ENCODE measurements at regions not wholly inside any gene's neighbourhood (a gene's known extent, or its start where the extent isn't known, plus 50 kb on each side); places are given as distances from the start of the nearest gene placed in this dataset.

DNA sequence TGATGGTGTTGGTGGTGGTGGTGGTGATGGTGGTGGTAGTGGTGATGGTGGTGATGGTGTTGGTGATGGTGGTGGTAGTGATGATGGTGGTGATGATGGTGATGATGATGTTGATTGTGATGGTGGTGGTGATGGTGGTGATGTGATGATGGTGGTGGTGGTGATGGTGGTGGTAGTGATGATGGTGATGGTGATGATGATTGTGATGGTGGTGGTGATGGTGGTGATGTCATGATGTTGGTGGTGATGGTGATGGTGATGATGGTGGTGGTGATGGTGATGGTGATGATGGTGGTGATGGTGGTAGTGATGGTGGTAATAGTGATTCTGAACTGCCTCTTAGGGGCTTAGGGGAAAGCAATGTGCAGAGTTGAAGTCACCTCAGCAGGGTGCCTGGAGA, 760.7 kb downstream of the GALR1 start:
- TF ChIP-seq YY1 (IDR thresholded peaks at IDR 0.05; ENCODE audit: insufficient read depth, insufficient read length), result no peak
- no peak for TF ChIP-seq ZNF274 (IDR thresholded peaks at IDR 0.05; ENCODE audit: low read depth, low read length)
